Pancreas (tissue), 10 donors: ENCODE measurements at regions not wholly inside any gene's neighbourhood (a gene's known extent, or its start where the extent isn't known, plus 50 kb on each side); places are given as distances from the start of the nearest gene placed in this dataset.

Experiments
- ATAC-seq, 4 donors: fragments of 200-7000 bp; cut with Tn5 transposase; one replicate each; pipeline versions ENCODE4 v1.8.0 to v1.9.1; 2020; ENCODE audit warnings: mild to moderate bottlenecking in 4 of 4, moderate library complexity in 4 of 4
- DNase-seq, 6 donors: peaks; one replicate each; pipeline ENCODE4 v3.0.0-alpha.2; 2020
- FAIRE-seq: peaks from 2 replicates; lab custom pipeline; 2012; peaks lifted over from hg19 to GRCh38; lab: Jason Lieb, UNC
- H3K27ac ChIP-seq, 4 donors: fragments of 200-600 bp; sonication (generic); 1 replicate in 3 of 4; 2 replicates in 1 of 4; pipeline versions ENCODE4 v1.5.0 to v1.8.0; 2020
- H3K27me3 ChIP-seq, 4 donors: fragments of 200-600 bp; one replicate each; pipeline ENCODE4 v1.8.0; 2021
- H3K36me3 ChIP-seq, 3 donors: fragments of 200-600 bp; sonication (generic) in 1 of 3; one replicate each; pipeline versions ENCODE4 v1.5.0 to v1.8.0; 2020 to 2021
- H3K4me1 ChIP-seq, 3 donors: fragments of 200-600 bp; one replicate each; pipeline ENCODE4 v1.8.0; 2021
- H3K4me3 ChIP-seq, 4 donors: fragments of 200-600 bp; sonication (generic) in 2 of 4; one replicate each; pipeline versions ENCODE4 v1.5.0 to v1.8.0; 2020 to 2021
- H3K9me3 ChIP-seq, 4 donors: fragments of 200-600 bp; one replicate each; pipeline ENCODE4 v1.8.0; 2021
- CTCF ChIP-seq, 4 donors: fragments of 200-600 bp; sonication (generic) in 3 of 4; IDR thresholded peaks; one replicate each; pipeline versions ENCODE4 v1.5.0 to v1.8.0; 2021; ENCODE audit warnings: antibody characterized with exemption in 4 of 4
- WGBS, 2 donors: extraction: QIAGEN DNeasy Blood & Tissue Kit; methylation state at CpG; one replicate each; pipeline ENCODE4 v1.1.7; 2013; 5-methylcytosine and 5-hydroxymethylcytosine counted together
- intact Hi-C, 3 donors: fragments of 100-400 bp; cut with DNase I; formaldehyde crosslinking; loops; one replicate each; pipeline versions ENCODE4 v1.11.1 to v1.14.2; 2022
- donor health status: healthy with polysubstance abuse.
- donor health status: DM: no; HTN: no; CAD: no; lungs with moderate emphysema.
- donor health status: DM: no; HTN: no; CAD: no.
- donor health status: control.
- donor health status: control.
- donor health status: Bipolar disorder and iron deficiency.
- donor health status: DM: yes; HTN: yes; CAD: no.
- donor health status: DM: no; HTN: no; CAD: no.
- donor health status: DM: no; HTN: no; CAD: no.
- donor health status: DM: yes; HTN: yes; CAD: no.

GRCh38 chr2:182615036-182615435 lies 101.0 kb upstream of the DNAJC10 start:
- FAIRE-seq (no peak), DNase-seq (no peak), ATAC-seq (no peak)
- no peaks in the 10 kb centered on the region for H3K27me3 ChIP-seq
- no peaks in the 10 kb centered on the region for H3K9me3 ChIP-seq
- no peak overlapping the region for H3K4me3 ChIP-seq
- intact Hi-C loops: no loop called here
- no peak for TF ChIP-seq CTCF (IDR thresholded peaks at IDR 0.05)
- H3K4me1 ChIP-seq: no peaks in the 10 kb centered on the region
- no peaks in the 10 kb centered on the region for H3K36me3 ChIP-seq
- H3K27ac ChIP-seq: no peak overlapping the region

- Histone ChIP-seq H3K27me3 (no peaks in the 10 kb centered on the region), H3K9me3 (no peaks in the 10 kb centered on the region), H3K27ac (no peak overlapping the region), H3K36me3 (no peaks in the 10 kb centered on the region), H3K4me3 (no peak overlapping the region), H3K4me1 (no peaks in the 10 kb centered on the region)
- intact Hi-C loops: no loop called here
- DNase-seq (no peak), FAIRE-seq (no peak), ATAC-seq (peak in 2 of 4 donors; percentile 38 to 46)
- no peak for TF ChIP-seq CTCF (IDR thresholded peaks at IDR 0.05)
- 34 to 40% methylated on average over 3 of the region's 3 CpGs for WGBS, 2 donors
These were observed 99.3 kb upstream of the DNAJC10 start for GRCh38 chr2:182616471-182617393.

GRCh38 chr2:182618672-182619079 lies 97.4 kb upstream of the DNAJC10 start:
- FAIRE-seq (no peak), ATAC-seq (peak in 1 of 4 donors; percentile 15), DNase-seq (no peak)
- TF ChIP-seq CTCF (IDR thresholded peaks at IDR 0.05): no peak
- no peak overlapping the region for H3K27ac ChIP-seq
- intact Hi-C loops: no loop called here
- 40 to 49% methylated on average over 6 of the region's 6 CpGs for WGBS, 2 donors
- no peaks in the 10 kb centered on the region for H3K36me3 ChIP-seq
- H3K4me1 ChIP-seq: no peaks in the 10 kb centered on the region
- no peaks in the 10 kb centered on the region for H3K9me3 ChIP-seq
- H3K27me3 ChIP-seq: no peaks in the 10 kb centered on the region
- no peak overlapping the region for H3K4me3 ChIP-seq

- FAIRE-seq (no peak), ATAC-seq (no peak), DNase-seq (no peak)
- H3K9me3 ChIP-seq: no peaks in the 10 kb centered on the region
- TF ChIP-seq CTCF (IDR thresholded peaks at IDR 0.05): no peak
- intact Hi-C loops: no loop called here
- H3K4me3 ChIP-seq: no peak overlapping the region
- WGBS, 2 donors: 92% methylated on average over 2 of the region's 2 CpGs
- no peaks in the 10 kb centered on the region for H3K36me3 ChIP-seq
- H3K27me3 ChIP-seq: no peaks in the 10 kb centered on the region
- H3K4me1 ChIP-seq: no peaks in the 10 kb centered on the region
- no peak overlapping the region for H3K27ac ChIP-seq
These were observed 96.8 kb upstream of the DNAJC10 start for GRCh38 chr2:182619276-182619675.

GRCh38 chr2:182621191-182621590 lies 94.9 kb upstream of the DNAJC10 start:
- DNase-seq (no peak), ATAC-seq (no peak), FAIRE-seq (no peak)
- H3K4me1 ChIP-seq: no peaks in the 10 kb centered on the region
- H3K4me3 ChIP-seq: no peak overlapping the region
- intact Hi-C loops: no loop called here
- H3K9me3 ChIP-seq: no peaks in the 10 kb centered on the region
- TF ChIP-seq CTCF (IDR thresholded peaks at IDR 0.05): no peak
- no peaks in the 10 kb centered on the region for H3K27me3 ChIP-seq
- no peak overlapping the region for H3K27ac ChIP-seq
- H3K36me3 ChIP-seq: no peaks in the 10 kb centered on the region
- 65 to 75% methylated on average over 1 of the region's 1 CpG for WGBS, 2 donors
